Uterus (tissue), 2 donors: ENCODE measurements at regions not wholly inside any gene's neighbourhood (a gene's known extent, or its start where the extent isn't known, plus 50 kb on each side); places are given as distances from the start of the nearest gene placed in this dataset.
"Not testable (repeated sequence)": the region's sequence is repeated elsewhere in the genome, so short reads cannot be mapped to it uniquely, and the experiment has no call there.

ENCODE experiments used
- POLR2A ChIP-seq, 2 donors: fragments of 450-650 bp; IDR thresholded peaks; one replicate each; pipeline ENCODE4 v1.6.1; 2016; ENCODE audit warnings: antibody characterized with exemption in 2 of 2, mild to moderate bottlenecking in 1 of 2, moderate library complexity in 1 of 2
- TF ChIP-seq, protein P1 (sequence below), 4 experiments: fragments of 200-600 bp in 2 of 4; fragments of 450-650 bp in 2 of 4; sonication (generic) in 2 of 4; IDR thresholded peaks; one replicate each; pipeline ENCODE4 v1.5.1; 2016 to 2019; ENCODE audit warnings: antibody characterized with exemption in 4 of 4, mild to moderate bottlenecking in 2 of 4, moderate library complexity in 1 of 4

DNA sequence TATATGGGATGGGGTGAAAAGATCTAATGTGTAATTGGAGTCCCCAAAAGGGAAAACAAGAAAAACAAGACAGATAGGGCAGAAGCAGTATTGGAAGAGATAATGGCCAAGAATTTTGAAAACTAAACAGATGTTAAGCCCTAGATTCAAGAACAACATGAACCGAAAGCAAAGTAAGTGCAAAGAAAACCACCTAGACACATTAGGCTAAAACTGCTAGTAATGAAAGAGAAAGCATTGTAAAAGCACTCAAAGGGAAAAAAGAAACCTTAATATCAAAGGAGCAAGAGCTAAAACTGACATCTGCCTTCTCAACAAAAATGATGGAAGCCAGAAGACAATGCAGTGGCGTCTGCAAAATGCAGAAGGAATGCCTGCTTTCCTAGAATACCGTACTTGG, 91.0 kb downstream of the CDRT15L2 start:
- TF ChIP-seq, protein P1, sequence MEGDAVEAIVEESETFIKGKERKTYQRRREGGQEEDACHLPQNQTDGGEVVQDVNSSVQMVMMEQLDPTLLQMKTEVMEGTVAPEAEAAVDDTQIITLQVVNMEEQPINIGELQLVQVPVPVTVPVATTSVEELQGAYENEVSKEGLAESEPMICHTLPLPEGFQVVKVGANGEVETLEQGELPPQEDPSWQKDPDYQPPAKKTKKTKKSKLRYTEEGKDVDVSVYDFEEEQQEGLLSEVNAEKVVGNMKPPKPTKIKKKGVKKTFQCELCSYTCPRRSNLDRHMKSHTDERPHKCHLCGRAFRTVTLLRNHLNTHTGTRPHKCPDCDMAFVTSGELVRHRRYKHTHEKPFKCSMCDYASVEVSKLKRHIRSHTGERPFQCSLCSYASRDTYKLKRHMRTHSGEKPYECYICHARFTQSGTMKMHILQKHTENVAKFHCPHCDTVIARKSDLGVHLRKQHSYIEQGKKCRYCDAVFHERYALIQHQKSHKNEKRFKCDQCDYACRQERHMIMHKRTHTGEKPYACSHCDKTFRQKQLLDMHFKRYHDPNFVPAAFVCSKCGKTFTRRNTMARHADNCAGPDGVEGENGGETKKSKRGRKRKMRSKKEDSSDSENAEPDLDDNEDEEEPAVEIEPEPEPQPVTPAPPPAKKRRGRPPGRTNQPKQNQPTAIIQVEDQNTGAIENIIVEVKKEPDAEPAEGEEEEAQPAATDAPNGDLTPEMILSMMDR (IDR thresholded peaks at IDR 0.05): not testable (repeated sequence)
- not testable (repeated sequence) for TF ChIP-seq POLR2A (IDR thresholded peaks at IDR 0.05)
